ENCODE measurements at regions not wholly inside any gene's neighbourhood (a gene's known extent, or its start where the extent isn't known, plus 50 kb on each side); places are given as distances from the start of the nearest gene placed in this dataset.

DNA sequence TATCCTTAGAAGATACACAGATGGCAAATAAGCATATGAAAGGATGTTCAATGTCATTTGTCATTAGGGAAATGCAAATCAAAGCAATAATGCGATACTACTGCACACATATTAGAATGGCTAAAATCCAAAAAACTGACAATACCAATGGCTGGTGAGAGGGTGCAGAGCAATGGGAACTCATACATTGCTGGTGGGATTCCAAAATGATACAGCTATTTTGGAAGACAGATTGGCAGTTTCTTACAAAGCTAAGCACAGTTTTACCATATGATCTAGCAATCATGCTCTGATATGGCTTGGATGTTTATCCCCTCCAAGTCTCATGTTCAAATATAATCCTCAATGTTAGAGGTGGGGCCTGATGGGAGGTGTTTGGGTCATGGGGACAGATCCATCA lies 122.6 kb downstream of the KCTD15 start:
- Histone ChIP-seq H3K4me1 (ENCODE audit: insufficient read depth, low read length) (no peaks in the 10 kb centered on the region), H3K9me3 (ENCODE audit: control insufficient read depth, low read depth, low read length) (no peaks in the 10 kb centered on the region), H3K79me2 (ENCODE audit: insufficient read depth, low read length) (no peaks in the 10 kb centered on the region), H2BK12ac (ENCODE audit: insufficient read length, low read depth, low read length) (no peak overlapping the region), H4K8ac (replicated peaks; ENCODE audit: insufficient read length, low read depth, low read length) (no peak overlapping the region), H2AK5ac (ENCODE audit: insufficient read length, low read length) (no peak overlapping the region), H3K9ac (ENCODE audit: extremely low read depth, insufficient read length, low read length) (no peak overlapping the region), H3K23ac (ENCODE audit: insufficient read length, low read depth, low read length) (no peak overlapping the region), H3K4ac (ENCODE audit: low read depth, low read length) (no peak overlapping the region), H2AFZ (ENCODE audit: low read length) (no peak overlapping the region), H3K27me3 (ENCODE audit: insufficient read depth, low read length) (no peaks in the 10 kb centered on the region), H2BK5ac (ENCODE audit: insufficient read length, low read length) (no peak overlapping the region), H3K4me2 (ENCODE audit: insufficient read depth, insufficient read length, low read length) (no peak overlapping the region), H4K5ac (ENCODE audit: insufficient read length, low read depth, low read length) (no peak overlapping the region), H3K23me2 (ENCODE audit: insufficient read length, low read depth, low read length, poor library complexity, severe bottlenecking) (no peaks in the 10 kb centered on the region), H4K91ac (ENCODE audit: insufficient read length, low read depth, low read length) (no peak overlapping the region), H3K79me1 (ENCODE audit: insufficient read depth, low read depth, low read length, poor library complexity, severe bottlenecking) (no peaks in the 10 kb centered on the region), H2BK120ac (ENCODE audit: low read depth, low read length, poor library complexity, severe bottlenecking) (no peak overlapping the region), H2BK15ac (ENCODE audit: low read depth, low read length) (no peak overlapping the region), H4K20me1 (ENCODE audit: control insufficient read depth, insufficient read depth, insufficient read length) (no peaks in the 10 kb centered on the region), H2BK20ac (ENCODE audit: low read depth, low read length, poor library complexity, severe bottlenecking) (no peak overlapping the region), H3K56ac (ENCODE audit: insufficient read length, low read depth, low read length) (no peak overlapping the region), H3K14ac (ENCODE audit: insufficient read depth, low read length) (no peak overlapping the region), H3T11ph (ENCODE audit: low read length) (no peak overlapping the region), H3K18ac (ENCODE audit: insufficient read length, low read depth, low read length) (no peak overlapping the region), H3K27ac (ENCODE audit: insufficient read length, low read depth, low read length) (no peak overlapping the region)
- no peak for TF ChIP-seq CTCF (conservative IDR thresholded peaks at IDR 0.05)
- DNase-seq: no peak
- Mint-ChIP-seq H3K36me3 (ENCODE audit: insufficient read depth in 1 of 3, low read depth in 3 of 3) (no peaks in the 10 kb centered on the region), H3K27ac (no peak overlapping the region), H3K9me3 (no peaks in the 10 kb centered on the region; a peak in 1 of 5 replicates), H3K4me1 (peaks cover under 1 to 4% of the 10 kb centered on the region in 2 experiments; a peak in 3 of 4 replicates), H3K27me3 (ENCODE audit: low read depth) (peaks cover 2% of the 10 kb centered on the region; the same call in 1 of the 2 replicates), H3K4me3 (no peak overlapping the region)
- no CpG with 5 or more reads among the region's 1 CpG for WGBS (ENCODE audit: extremely low coverage, insufficient read length, low lambda C conversion rate)

Data from H9 (cell line).